ENCODE measurements at regions not wholly inside any gene's neighbourhood (a gene's known extent, or its start where the extent isn't known, plus 50 kb on each side); places are given as distances from the start of the nearest gene placed in this dataset.

GRCh38 chr4:116397291-116397690, 688.1 kb downstream of the TRAM1L1 start:
- TF ChIP-seq CTCF (conservative IDR thresholded peaks at IDR 0.05): no peak
- no peak for TF ChIP-seq ZFX (IDR thresholded peaks at IDR 0.05)

Data from C4-2B (cell line).